Upper lobe of left lung (tissue), 6 donors: ENCODE measurements at regions not wholly inside any gene's neighbourhood (a gene's known extent, or its start where the extent isn't known, plus 50 kb on each side); places are given as distances from the start of the nearest gene placed in this dataset.

Source experiments
- ATAC-seq, 2 donors: fragments of 200-7000 bp; cut with Tn5 transposase; one replicate each; pipeline ENCODE4 v1.9.1; 2022; ENCODE audit warnings: mild to moderate bottlenecking in 2 of 2, moderate library complexity in 2 of 2; ENCODE audit not compliant: low FRiP score in 2 of 2
- DNase-seq, 2 donors: peaks; one replicate each; pipeline ENCODE4 v3.0.0-alpha.2; 2019 to 2020
- H3K27ac ChIP-seq, 4 donors: fragments of 200-600 bp; sonication (generic); one replicate each; pipeline ENCODE4 v1.5.1; 2016 to 2019
- H3K27me3 ChIP-seq, 4 donors: fragments of 200-600 bp; sonication (generic); one replicate each; pipeline ENCODE4 v1.5.1; 2017 to 2019
- H3K36me3 ChIP-seq, 4 donors: fragments of 200-600 bp; sonication (generic); one replicate each; pipeline ENCODE4 v1.5.1; 2016 to 2019
- H3K4me1 ChIP-seq, 4 donors: fragments of 200-600 bp; sonication (generic); one replicate each; pipeline ENCODE4 v1.5.1; 2018 to 2019
- H3K4me3 ChIP-seq, 4 donors: fragments of 200-600 bp; sonication (generic); one replicate each; pipeline ENCODE4 v1.5.1; 2017 to 2019; ENCODE audit warnings: mild to moderate bottlenecking in 2 of 4, moderate library complexity in 1 of 4
- H3K9me3 ChIP-seq, 4 donors: fragments of 200-600 bp; sonication (generic); one replicate each; pipeline ENCODE4 v1.5.1; 2018 to 2019
- CTCF ChIP-seq, 6 experiments: fragments of 450-650 bp in 4 of 6; fragments of 200-600 bp in 2 of 6; sonication (generic) in 2 of 6; IDR thresholded peaks; one replicate each; pipeline ENCODE4 v1.5.1; 2016 to 2019; ENCODE audit warnings: antibody characterized with exemption in 6 of 6
- EP300 ChIP-seq, 4 donors: sonication (generic); formaldehyde crosslinking; IDR thresholded peaks; one replicate each; pipeline ENCODE4 v1.5.1; 2017; ENCODE audit warnings: antibody characterized with exemption in 4 of 4, control low read depth in 2 of 4
- POLR2A ChIP-seq, 4 donors: fragments of 450-650 bp; IDR thresholded peaks; one replicate each; pipeline ENCODE4 v1.5.1; 2016 to 2017; ENCODE audit warnings: antibody characterized with exemption in 4 of 4, mild to moderate bottlenecking in 2 of 4
- POLR2AphosphoS5 ChIP-seq, 2 donors: sonication (generic); formaldehyde crosslinking; IDR thresholded peaks; one replicate each; pipeline ENCODE4 v1.5.1; 2017; ENCODE audit warnings: antibody characterized with exemption in 2 of 2
- WGBS, 2 donors: methylation state at CpG; one replicate each; pipeline ENCODE4 v1.1.5; 2017 to 2018; 5-methylcytosine and 5-hydroxymethylcytosine counted together
- donor health status: DM: no; HTN: no; CAD: no; lungs with moderate emphysema.
- donor health status: DM: no; HTN: yes; CAD: no; lungs with severe emphysema.

DNA sequence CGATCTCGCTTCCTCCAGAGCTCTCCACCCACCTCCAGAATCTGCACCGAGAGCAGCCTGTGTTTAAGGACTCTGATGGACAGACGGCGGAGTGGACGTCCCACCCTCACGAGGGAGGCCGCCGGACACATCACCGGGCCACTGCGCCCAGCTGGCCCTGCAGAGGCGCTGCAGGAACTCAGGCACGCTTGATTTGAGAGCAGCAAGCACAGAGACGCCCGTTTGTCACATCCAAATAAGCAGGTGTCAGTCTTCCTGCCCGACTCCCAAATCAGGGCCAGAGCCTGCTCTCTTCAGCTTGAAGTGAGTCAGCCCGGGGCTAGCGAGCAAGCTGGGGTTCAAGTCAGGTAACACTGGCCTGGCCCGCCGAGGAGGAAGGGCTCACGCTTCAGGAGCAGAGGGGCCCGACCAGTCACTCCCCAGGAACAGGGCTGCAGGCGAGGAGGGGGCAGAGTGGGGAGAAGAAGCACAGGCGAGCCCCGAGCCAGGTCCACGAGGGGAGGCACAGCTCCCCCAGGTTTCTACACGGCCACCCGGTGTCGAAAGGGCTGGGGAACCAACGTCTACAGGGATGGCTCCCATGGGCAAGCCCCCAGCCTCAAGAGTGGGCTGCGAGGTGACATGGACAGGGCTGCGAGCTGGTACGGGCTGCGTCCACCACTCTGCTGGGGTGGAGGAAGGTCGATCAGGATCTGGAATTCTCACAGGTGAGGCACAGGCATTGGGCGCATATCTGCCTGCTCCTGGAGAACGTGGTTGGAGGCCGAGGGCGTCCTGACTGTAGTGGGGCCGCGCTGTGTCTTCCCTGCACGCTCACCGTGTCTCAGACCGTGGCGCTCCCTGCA lies 52.5 kb upstream of the CTDP1 start:
- no peaks in the 10 kb centered on the region for H3K27me3 ChIP-seq
- ATAC-seq: no peak
- H3K9me3 ChIP-seq: no peaks in the 10 kb centered on the region
- H3K4me1 ChIP-seq: peaks cover 0 to 6% (median 0%) of the 10 kb centered on the region in 4 donors
- no peaks in the 10 kb centered on the region for H3K36me3 ChIP-seq
- WGBS, 2 donors: 85 to 87% methylated on average over 36 to 45 of the region's 45 CpGs
- H3K27ac ChIP-seq: no peak overlapping the region
- H3K4me3 ChIP-seq: no peak overlapping the region
- DNase-seq: peak; percentile 18 to 71
- TF ChIP-seq POLR2AphosphoS5 (IDR thresholded peaks at IDR 0.05): no peak
- TF ChIP-seq POLR2A (IDR thresholded peaks at IDR 0.05): no peak
- no peak for TF ChIP-seq EP300 (IDR thresholded peaks at IDR 0.05)
- no peak for TF ChIP-seq CTCF (IDR thresholded peaks at IDR 0.05)

DNA sequence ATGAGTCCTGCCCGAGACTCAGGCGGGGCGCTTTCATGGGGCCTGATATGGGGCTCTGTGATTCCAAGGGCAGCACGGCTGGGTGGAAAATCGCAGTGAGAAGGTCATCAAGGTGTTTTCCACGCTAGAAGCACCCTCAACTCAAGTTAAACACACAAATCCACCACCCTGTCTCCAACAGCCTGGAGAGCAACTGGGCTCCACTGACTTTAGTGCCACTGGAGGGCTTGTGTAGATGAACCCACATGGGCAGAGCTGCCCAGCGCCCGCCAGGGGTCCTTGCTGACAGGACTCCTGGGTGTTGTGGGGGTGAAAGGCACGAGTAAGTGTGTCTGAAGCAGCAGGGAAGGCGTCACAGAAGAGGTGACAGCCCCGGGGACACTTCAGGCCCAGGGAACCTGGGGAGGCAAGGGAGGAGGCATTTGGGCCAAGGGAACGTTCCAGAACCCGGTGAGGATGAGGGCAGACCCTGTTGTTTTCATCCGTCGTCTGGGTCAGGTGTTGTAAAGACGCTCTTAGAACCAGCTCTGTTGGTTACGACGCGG lies 51.8 kb upstream of the CTDP1 start:
- H3K4me3 ChIP-seq: no peak overlapping the region
- WGBS, 2 donors: 80 to 83% methylated on average over 19 of the region's 19 CpGs
- no peaks in the 10 kb centered on the region for H3K9me3 ChIP-seq

GRCh38 chr18:79628416-79629248 lies 51.0 kb upstream of the CTDP1 start:
- peaks cover 0 to 6% (median 0%) of the 10 kb centered on the region in 4 donors for H3K4me1 ChIP-seq
- H3K9me3 ChIP-seq: no peaks in the 10 kb centered on the region
- no peak for ATAC-seq
- H3K27me3 ChIP-seq: no peaks in the 10 kb centered on the region
- H3K36me3 ChIP-seq: no peaks in the 10 kb centered on the region
- no peak for DNase-seq
- H3K27ac ChIP-seq: no peak overlapping the region
- no peak overlapping the region for H3K4me3 ChIP-seq
- 68 to 76% methylated on average over 24 to 31 of the region's 31 CpGs for WGBS, 2 donors
- TF ChIP-seq POLR2A (IDR thresholded peaks at IDR 0.05): no peak
- no peak for TF ChIP-seq CTCF (IDR thresholded peaks at IDR 0.05)

More for the DNA sequence above, 51.8 kb upstream of the CTDP1 start:
- no peak for TF ChIP-seq CTCF (IDR thresholded peaks at IDR 0.05)
- TF ChIP-seq EP300 (IDR thresholded peaks at IDR 0.05): no peak
- no peak for TF ChIP-seq POLR2AphosphoS5 (IDR thresholded peaks at IDR 0.05)
- no peak for TF ChIP-seq POLR2A (IDR thresholded peaks at IDR 0.05)
- ATAC-seq (no peak), DNase-seq (no peak)
- H3K27ac ChIP-seq: no peak overlapping the region
- no peaks in the 10 kb centered on the region for H3K36me3 ChIP-seq
- no peaks in the 10 kb centered on the region for H3K27me3 ChIP-seq
- H3K4me1 ChIP-seq: peaks cover 0 to 6% (median 0%) of the 10 kb centered on the region in 4 donors

- DNase-seq: no peak
- Histone ChIP-seq H3K4me1 (peaks cover 0 to 6% (median 0%) of the 10 kb centered on the region in 4 donors), H3K27me3 (no peaks in the 10 kb centered on the region), H3K27ac (no peak overlapping the region), H3K36me3 (no peaks in the 10 kb centered on the region), H3K9me3 (no peaks in the 10 kb centered on the region), H3K4me3 (no peak overlapping the region)
- WGBS, 2 donors: 83 to 89% methylated on average over 7 to 10 of the region's 10 CpGs
- ATAC-seq: no peak
- TF ChIP-seq CTCF (IDR thresholded peaks at IDR 0.05): no peak
- no peak for TF ChIP-seq POLR2A (IDR thresholded peaks at IDR 0.05)
- TF ChIP-seq EP300 (IDR thresholded peaks at IDR 0.05): no peak
- TF ChIP-seq POLR2AphosphoS5 (IDR thresholded peaks at IDR 0.05): no peak
Observed at GRCh38 chr18:79629249-79629558, 50.4 kb upstream of the CTDP1 start.
